Neural cell (in vitro differentiated cells): ENCODE measurements at regions not wholly inside any gene's neighbourhood (a gene's known extent, or its start where the extent isn't known, plus 50 kb on each side); places are given as distances from the start of the nearest gene placed in this dataset.
"Not testable (repeated sequence)": the region's sequence is repeated elsewhere in the genome, so short reads cannot be mapped to it uniquely, and the experiment has no call there.

Experiments
- H2AFZ ChIP-seq: fragments of 200-600, 300-800 bp; sonication (generic), shearing (Covaris generic); 2 replicates; pipeline ENCODE4 v1.6.0; 2014; ENCODE audit warnings: low read depth, mild to moderate bottlenecking, antibody characterized with exemption, low read length, moderate library complexity
- H3F3A ChIP-seq: fragments of 200-600 bp; shearing (Covaris generic); 2 replicates; pipeline ENCODE4 v1.6.1; 2016; ENCODE audit warnings: mild to moderate bottlenecking, moderate library complexity, mixed read lengths, antibody characterized with exemption, low read length; ENCODE audit not compliant: insufficient read depth, poor library complexity, severe bottlenecking
- H3K27ac ChIP-seq: fragments of 200-600, 300-800 bp; sonication (generic), shearing (Covaris generic); 2 replicates; pipeline ENCODE4 v1.5.1; 2014; ENCODE audit warnings: mild to moderate bottlenecking, low read length, moderate library complexity
- H3K27me3 ChIP-seq: fragments of 300-800, 200-600 bp; sonication (generic), shearing (Covaris generic); 2 replicates; pipeline ENCODE4 v1.6.0; 2014; ENCODE audit warnings: mild to moderate bottlenecking, low read depth, low read length, moderate library complexity; ENCODE audit not compliant: insufficient read depth
- H3K36me3 ChIP-seq: fragments of 300-800, 200-600 bp; sonication (generic), shearing (Covaris generic); 2 replicates; pipeline ENCODE4 v1.5.1; 2014; ENCODE audit warnings: mild to moderate bottlenecking, antibody characterized with exemption, low read length, moderate library complexity; ENCODE audit not compliant: insufficient read depth
- H3K4me2 ChIP-seq: fragments of 300-800, 200-600 bp; sonication (generic), shearing (Covaris generic); 2 replicates; pipeline ENCODE4 v1.6.0; 2014; ENCODE audit warnings: mild to moderate bottlenecking, low read length
- H3K4me3 ChIP-seq: fragments of 300-800, 200-600 bp; sonication (generic), shearing (Covaris generic); 2 replicates; pipeline ENCODE4 v1.5.1; 2014; ENCODE audit warnings: mild to moderate bottlenecking, low read length, moderate library complexity
- H3K79me2 ChIP-seq: fragments of 200-600 bp; shearing (Covaris generic); replicated peaks from 2 replicates; pipeline ENCODE4 v1.6.0; 2014; ENCODE audit warnings: mild to moderate bottlenecking, low read length, moderate library complexity; ENCODE audit not compliant: insufficient read depth
- H3K9ac ChIP-seq: fragments of 300-800, 200-600 bp; sonication (generic), shearing (Covaris generic); 2 replicates; pipeline ENCODE4 v1.6.1; 2016; ENCODE audit warnings: mild to moderate bottlenecking, low read length, mixed read lengths
- H3K9me2 ChIP-seq: fragments of 200-600 bp; shearing (Covaris generic); 2 replicates; pipeline ENCODE4 v1.6.1; 2016; ENCODE audit warnings: mild to moderate bottlenecking, low read length, mixed read lengths; ENCODE audit not compliant: insufficient read depth
- H3K9me3 ChIP-seq: fragments of 200-600, 300-800 bp; sonication (generic), shearing (Covaris generic); 2 replicates; pipeline ENCODE4 v1.6.1; 2016; ENCODE audit warnings: mild to moderate bottlenecking, mixed run types, low read length, moderate library complexity, mixed read lengths
- H4K20me1 ChIP-seq: fragments of 200-600 bp; shearing (Covaris generic); 2 replicates; pipeline ENCODE4 v1.6.1; 2016; ENCODE audit warnings: mild to moderate bottlenecking, mixed run types; ENCODE audit not compliant: insufficient read depth
- EP300 ChIP-seq: fragments of 450-650 bp; conservative IDR thresholded peaks from 2 replicates; pipeline ENCODE4 v1.6.1; 2014; ENCODE audit warnings: antibody characterized with exemption, mild to moderate bottlenecking, moderate library complexity; ENCODE audit not compliant: poor library complexity, severe bottlenecking
- EZH2 ChIP-seq: fragments of 200-600, 300-800 bp; shearing (Covaris generic), sonication (generic); IDR thresholded peaks from 2 replicates; pipeline ENCODE4 v1.6.1; 2014; ENCODE audit warnings: antibody characterized with exemption, low read length, borderline replicate concordance, mild to moderate bottlenecking; ENCODE audit not compliant: insufficient read depth, poor library complexity, severe bottlenecking
- MXI1 ChIP-seq: fragments of 450-650 bp; conservative IDR thresholded peaks from 2 replicates; pipeline ENCODE4 v1.6.1; 2014; ENCODE audit warnings: antibody characterized with exemption, mild to moderate bottlenecking; ENCODE audit not compliant: poor library complexity, severe bottlenecking
- POLR2AphosphoS5 ChIP-seq: IDR thresholded peaks from 2 replicates; pipeline ENCODE4 v1.6.1; 2012
- RAD21 ChIP-seq: fragments of 450-650 bp; conservative IDR thresholded peaks from 2 replicates; pipeline ENCODE4 v1.6.1; 2014; ENCODE audit warnings: antibody characterized with exemption, mild to moderate bottlenecking, moderate library complexity
- SMC3 ChIP-seq: fragments of 450-650 bp; conservative IDR thresholded peaks from 2 replicates; pipeline ENCODE4 v1.6.1; 2014; ENCODE audit warnings: antibody characterized with exemption, mild to moderate bottlenecking, moderate library complexity; ENCODE audit not compliant: poor library complexity
- TAF1 ChIP-seq: IDR thresholded peaks from 2 replicates; pipeline ENCODE4 v1.6.1; 2012; ENCODE audit warnings: low read depth
- TF ChIP-seq, protein P1 (sequence below): fragments of 450-650 bp; IDR thresholded peaks from 2 replicates; pipeline ENCODE4 v1.5.1; 2014; ENCODE audit warnings: antibody characterized with exemption, mild to moderate bottlenecking, moderate library complexity; ENCODE audit not compliant: poor library complexity, severe bottlenecking
- TF ChIP-seq, protein P2 (sequence below): IDR thresholded peaks from 2 replicates; pipeline ENCODE4 v1.6.1; 2012; ENCODE audit warnings: borderline replicate concordance

- H3K79me2 ChIP-seq, result no peaks in the 10 kb centered on the region
- H3K9me3 ChIP-seq, result no peaks in the 10 kb centered on the region
- TF ChIP-seq POLR2AphosphoS5 (no peak), SMC3 (no peak), EP300 (no peak)
- TF ChIP-seq, protein P1, sequence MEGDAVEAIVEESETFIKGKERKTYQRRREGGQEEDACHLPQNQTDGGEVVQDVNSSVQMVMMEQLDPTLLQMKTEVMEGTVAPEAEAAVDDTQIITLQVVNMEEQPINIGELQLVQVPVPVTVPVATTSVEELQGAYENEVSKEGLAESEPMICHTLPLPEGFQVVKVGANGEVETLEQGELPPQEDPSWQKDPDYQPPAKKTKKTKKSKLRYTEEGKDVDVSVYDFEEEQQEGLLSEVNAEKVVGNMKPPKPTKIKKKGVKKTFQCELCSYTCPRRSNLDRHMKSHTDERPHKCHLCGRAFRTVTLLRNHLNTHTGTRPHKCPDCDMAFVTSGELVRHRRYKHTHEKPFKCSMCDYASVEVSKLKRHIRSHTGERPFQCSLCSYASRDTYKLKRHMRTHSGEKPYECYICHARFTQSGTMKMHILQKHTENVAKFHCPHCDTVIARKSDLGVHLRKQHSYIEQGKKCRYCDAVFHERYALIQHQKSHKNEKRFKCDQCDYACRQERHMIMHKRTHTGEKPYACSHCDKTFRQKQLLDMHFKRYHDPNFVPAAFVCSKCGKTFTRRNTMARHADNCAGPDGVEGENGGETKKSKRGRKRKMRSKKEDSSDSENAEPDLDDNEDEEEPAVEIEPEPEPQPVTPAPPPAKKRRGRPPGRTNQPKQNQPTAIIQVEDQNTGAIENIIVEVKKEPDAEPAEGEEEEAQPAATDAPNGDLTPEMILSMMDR, result peak; percentile 25
- TF ChIP-seq, protein P2, sequence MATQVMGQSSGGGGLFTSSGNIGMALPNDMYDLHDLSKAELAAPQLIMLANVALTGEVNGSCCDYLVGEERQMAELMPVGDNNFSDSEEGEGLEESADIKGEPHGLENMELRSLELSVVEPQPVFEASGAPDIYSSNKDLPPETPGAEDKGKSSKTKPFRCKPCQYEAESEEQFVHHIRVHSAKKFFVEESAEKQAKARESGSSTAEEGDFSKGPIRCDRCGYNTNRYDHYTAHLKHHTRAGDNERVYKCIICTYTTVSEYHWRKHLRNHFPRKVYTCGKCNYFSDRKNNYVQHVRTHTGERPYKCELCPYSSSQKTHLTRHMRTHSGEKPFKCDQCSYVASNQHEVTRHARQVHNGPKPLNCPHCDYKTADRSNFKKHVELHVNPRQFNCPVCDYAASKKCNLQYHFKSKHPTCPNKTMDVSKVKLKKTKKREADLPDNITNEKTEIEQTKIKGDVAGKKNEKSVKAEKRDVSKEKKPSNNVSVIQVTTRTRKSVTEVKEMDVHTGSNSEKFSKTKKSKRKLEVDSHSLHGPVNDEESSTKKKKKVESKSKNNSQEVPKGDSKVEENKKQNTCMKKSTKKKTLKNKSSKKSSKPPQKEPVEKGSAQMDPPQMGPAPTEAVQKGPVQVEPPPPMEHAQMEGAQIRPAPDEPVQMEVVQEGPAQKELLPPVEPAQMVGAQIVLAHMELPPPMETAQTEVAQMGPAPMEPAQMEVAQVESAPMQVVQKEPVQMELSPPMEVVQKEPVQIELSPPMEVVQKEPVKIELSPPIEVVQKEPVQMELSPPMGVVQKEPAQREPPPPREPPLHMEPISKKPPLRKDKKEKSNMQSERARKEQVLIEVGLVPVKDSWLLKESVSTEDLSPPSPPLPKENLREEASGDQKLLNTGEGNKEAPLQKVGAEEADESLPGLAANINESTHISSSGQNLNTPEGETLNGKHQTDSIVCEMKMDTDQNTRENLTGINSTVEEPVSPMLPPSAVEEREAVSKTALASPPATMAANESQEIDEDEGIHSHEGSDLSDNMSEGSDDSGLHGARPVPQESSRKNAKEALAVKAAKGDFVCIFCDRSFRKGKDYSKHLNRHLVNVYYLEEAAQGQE, result peak; percentile 29
- no peak overlapping the region for H3K9ac ChIP-seq
- no peaks in the 10 kb centered on the region for H3F3A ChIP-seq
- no peak overlapping the region for H3K27ac ChIP-seq
- H3K36me3 ChIP-seq, result no peaks in the 10 kb centered on the region
- H3K27me3 ChIP-seq, result no peaks in the 10 kb centered on the region
- no peak overlapping the region for H2AFZ ChIP-seq
- no peaks in the 10 kb centered on the region for H4K20me1 ChIP-seq
- no peak overlapping the region for H3K4me2 ChIP-seq
- no peaks in the 10 kb centered on the region for H3K9me2 ChIP-seq
- H3K4me3 ChIP-seq, result no peak overlapping the region
These were observed 191.8 kb upstream of the GLI2 start for GRCh38 chr2:120543899-120544298.

DNA sequence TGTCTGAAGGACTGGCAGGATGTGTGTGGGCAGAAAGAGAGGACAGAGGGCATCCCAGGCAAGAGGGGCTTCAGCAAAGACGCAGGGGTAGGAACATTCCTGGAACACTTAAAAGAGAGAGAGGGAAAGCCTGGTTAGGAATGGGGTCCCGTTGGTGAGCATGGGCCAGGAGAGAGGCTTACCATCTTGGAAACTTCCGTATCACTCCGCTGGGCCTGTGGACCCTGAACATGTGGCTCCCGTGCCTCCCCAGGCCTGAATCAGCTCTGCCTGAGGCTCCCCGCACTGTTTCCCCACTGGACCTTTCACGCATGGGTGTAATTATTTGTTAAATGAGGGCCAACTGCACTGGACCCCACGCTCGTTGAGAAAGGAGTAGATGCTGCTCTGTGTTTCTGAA lies 191.1 kb upstream of the GLI2 start:
- Histone ChIP-seq H3K4me3 (no peak overlapping the region), H4K20me1 (no peaks in the 10 kb centered on the region), H3K27me3 (no peaks in the 10 kb centered on the region), H3K36me3 (no peaks in the 10 kb centered on the region), H3K9me2 (no peaks in the 10 kb centered on the region), H3F3A (no peaks in the 10 kb centered on the region), H2AFZ (no peak overlapping the region), H3K4me2 (no peak overlapping the region), H3K79me2 (no peaks in the 10 kb centered on the region), H3K27ac (no peak overlapping the region), H3K9me3 (no peaks in the 10 kb centered on the region), H3K9ac (no peak overlapping the region)
- no peak for TF ChIP-seq EP300
- no peak for TF ChIP-seq RAD21
- no peak for TF ChIP-seq TAF1
- TF ChIP-seq MXI1, result no peak
- TF ChIP-seq SMC3, result no peak
- TF ChIP-seq, protein P2, result no peak
- TF ChIP-seq EZH2, result no peak
- TF ChIP-seq POLR2AphosphoS5, result no peak
- TF ChIP-seq, protein P1, result no peak

- not testable (repeated sequence) for H3K9me3 ChIP-seq, H3K4me2 ChIP-seq, H3K36me3 ChIP-seq, H3K9ac ChIP-seq, H3K9me2 ChIP-seq, H3K27ac ChIP-seq, H3K79me2 ChIP-seq, H2AFZ ChIP-seq, H3K4me3 ChIP-seq, H3K27me3 ChIP-seq, H3F3A ChIP-seq, H4K20me1 ChIP-seq
These were observed 190.7 kb upstream of the GLI2 start for GRCh38 chr2:120545007-120545406.
